GM23338 (cell line): ENCODE measurements at regions not wholly inside any gene's neighbourhood (a gene's known extent, or its start where the extent isn't known, plus 50 kb on each side); places are given as distances from the start of the nearest gene placed in this dataset.
A peak's percentile ranks its signal among the peaks of the same experiment; 100 is the strongest.

ENCODE experiments used
- ATAC-seq: fragments of 200-7000 bp; cut with Tn5 transposase; 3 replicates; pipeline ENCODE4 v1.9.1; 2020
- DNase-seq: peaks from one replicate; pipeline ENCODE4 v3.0.0-alpha.2; 2015; ENCODE audit warnings: low spot score
- H2AFZ ChIP-seq: fragments of 200-600 bp; sonication (generic); 2 replicates; pipeline ENCODE4 v1.8.0; 2016; ENCODE audit warnings: antibody characterized with exemption, mild to moderate bottlenecking, moderate library complexity
- H3F3A ChIP-seq: fragments of 200-600 bp; sonication (generic); replicated peaks from 2 replicates; pipeline ENCODE4 v1.8.0; 2017; ENCODE audit warnings: antibody characterized with exemption, mixed run types, low read depth
- H3K27ac ChIP-seq: fragments of 200-600 bp; sonication (generic); 2 replicates; pipeline ENCODE4 v1.6.1; 2016; ENCODE audit warnings: low read depth
- H3K27me3 ChIP-seq: fragments of 200-600 bp; sonication (generic); 2 replicates; pipeline ENCODE4 v1.8.0; 2016; ENCODE audit warnings: mild to moderate bottlenecking, mixed run types, moderate library complexity; ENCODE audit not compliant: insufficient read depth
- H3K36me3 ChIP-seq: fragments of 200-600 bp; sonication (generic); 2 replicates; pipeline ENCODE4 v1.8.0; 2016; ENCODE audit warnings: mild to moderate bottlenecking; ENCODE audit not compliant: insufficient read depth
- H3K4me1 ChIP-seq: fragments of 200-600 bp; sonication (generic); 2 replicates; pipeline ENCODE4 v1.8.0; 2016; ENCODE audit warnings: mild to moderate bottlenecking, moderate library complexity; ENCODE audit not compliant: insufficient read depth
- H3K4me2 ChIP-seq: fragments of 200-600 bp; sonication (generic); 2 replicates; pipeline ENCODE4 v1.7.1; 2017; ENCODE audit warnings: mixed run types
- H3K4me3 ChIP-seq: fragments of 200-600 bp; sonication (generic); 2 replicates; pipeline ENCODE4 v1.6.1; 2016; ENCODE audit warnings: mixed run types
- H3K79me2 ChIP-seq: fragments of 200-600 bp; sonication (generic); replicated peaks from 2 replicates; pipeline ENCODE4 v1.8.0; 2017; ENCODE audit warnings: mild to moderate bottlenecking; ENCODE audit not compliant: insufficient read depth
- H3K9me2 ChIP-seq: fragments of 200-600 bp; sonication (generic); 2 replicates; pipeline ENCODE4 v1.8.0; 2017; ENCODE audit not compliant: insufficient read depth
- H4K20me1 ChIP-seq: fragments of 200-600 bp; sonication (generic); replicated peaks from 2 replicates; pipeline ENCODE4 v1.8.0; 2017; ENCODE audit warnings: mild to moderate bottlenecking; ENCODE audit not compliant: insufficient read depth
- H3K27ac Mint-ChIP-seq: 2 replicates; pipeline ENCODE4 v1.8.0; 2020; ENCODE audit warnings: inconsistent platforms, mild to moderate bottlenecking, moderate library complexity, mixed read lengths
- H3K27me3 Mint-ChIP-seq: 3 replicates; pipeline ENCODE4 v1.8.0; 2022; ENCODE audit warnings: low read depth, mild to moderate bottlenecking, moderate library complexity, mixed read lengths, inconsistent platforms; ENCODE audit not compliant: insufficient read depth, poor library complexity
- H3K36me3 Mint-ChIP-seq: 3 replicates; pipeline ENCODE4 v1.8.0; 2021; ENCODE audit warnings: low read depth, mild to moderate bottlenecking, inconsistent platforms, moderate library complexity, mixed read lengths
- H3K4me1 Mint-ChIP-seq: 3 replicates; pipeline ENCODE4 v1.8.0; 2020; ENCODE audit warnings: mild to moderate bottlenecking, inconsistent platforms, mixed read lengths
- H3K4me3 Mint-ChIP-seq: 3 replicates; pipeline ENCODE4 v1.8.0; 2021; ENCODE audit warnings: moderate library complexity, mild to moderate bottlenecking, inconsistent platforms, mixed read lengths
- H3K9me3 Mint-ChIP-seq: 3 replicates; pipeline ENCODE4 v1.8.0; 2020; ENCODE audit warnings: moderate library complexity, mild to moderate bottlenecking, inconsistent platforms, mixed read lengths
- CREB1 ChIP-seq: fragments of 250-450 bp; sonication (Bioruptor Pico); IDR thresholded peaks from 2 replicates; pipeline ENCODE4 v1.5.0; 2020; ENCODE audit warnings: low read depth, mild to moderate bottlenecking, moderate library complexity
- CTCF ChIP-seq, 2 experiments: fragments of 200-600 bp in 1 of 2; sonication (generic) in 1 of 2; conservative IDR thresholded peaks; 2 replicates each; pipeline versions ENCODE4 v1.5.1 to v1.6.1; 2016 to 2017; ENCODE audit warnings: antibody characterized with exemption in 2 of 2, low read depth in 2 of 2, mild to moderate bottlenecking in 2 of 2, moderate library complexity in 1 of 2
- ETS1 ChIP-seq: IDR thresholded peaks from 2 replicates; pipeline ENCODE4 v1.6.1; 2016; ENCODE audit warnings: antibody characterized with exemption
- EZH2 ChIP-seq: fragments of 200-600 bp; sonication (generic); IDR thresholded peaks from one replicate; pipeline ENCODE4 v1.8.0; 2017; ENCODE audit warnings: antibody characterized with exemption, mild to moderate bottlenecking, low read depth; ENCODE audit not compliant: unreplicated experiment
- EZH2phosphoT487 ChIP-seq: fragments of 200-600 bp; sonication (generic); IDR thresholded peaks from one replicate; pipeline ENCODE4 v1.8.1; 2018; ENCODE audit warnings: antibody characterized with exemption; ENCODE audit not compliant: unreplicated experiment
- JUNB ChIP-seq: IDR thresholded peaks from one replicate; pipeline ENCODE4 v1.6.1; 2016; ENCODE audit warnings: antibody characterized with exemption; ENCODE audit not compliant: unreplicated experiment
- POLR2AphosphoS5 ChIP-seq: IDR thresholded peaks from 2 replicates; pipeline ENCODE4 v1.6.1; 2016; ENCODE audit warnings: antibody characterized with exemption, low read depth
- REST ChIP-seq: IDR thresholded peaks from one replicate; pipeline ENCODE4 v1.6.1; 2018; ENCODE audit warnings: antibody characterized with exemption; ENCODE audit not compliant: unreplicated experiment
- STAT1 ChIP-seq: IDR thresholded peaks from one replicate; pipeline ENCODE4 v1.6.1; 2016; ENCODE audit warnings: antibody characterized with exemption; ENCODE audit not compliant: unreplicated experiment
- ZNF114 ChIP-seq: fragments of 250-450 bp; sonication (Bioruptor Pico); IDR thresholded peaks from 2 replicates; pipeline ENCODE4 v1.5.0; 2020; ENCODE audit warnings: mild to moderate bottlenecking, moderate library complexity
- ZNF331 ChIP-seq: fragments of 250-450 bp; sonication (Bioruptor Pico); IDR thresholded peaks from 2 replicates; pipeline ENCODE4 v1.5.0; 2020; ENCODE audit warnings: low read depth, mild to moderate bottlenecking, moderate library complexity

- DNase-seq = peak; percentile 19
- no peak overlapping the region for H2AFZ ChIP-seq
Observed at GRCh38 chr13:55606045-55606665, 1534.6 kb upstream of the PRR20A start.

More at GRCh38 chr13:55606045-55606665, 1534.6 kb upstream of the PRR20A start:
- H3K4me3 Mint-ChIP-seq = no peak overlapping the region
- Histone ChIP-seq H3K27me3 (no peaks in the 10 kb centered on the region), H3K4me2 (no peak overlapping the region), H3K36me3 (no peaks in the 10 kb centered on the region), H3K79me2 (no peaks in the 10 kb centered on the region), H3F3A (no peaks in the 10 kb centered on the region), H4K20me1 (no peaks in the 10 kb centered on the region), H3K4me1 (no peaks in the 10 kb centered on the region), H3K4me3 (no peak overlapping the region), H3K9me2 (no peaks in the 10 kb centered on the region), H3K27ac (no peak overlapping the region)
- H3K27me3 Mint-ChIP-seq = no peaks in the 10 kb centered on the region
- H3K36me3 Mint-ChIP-seq = peaks cover 13% of the 10 kb centered on the region; the same call in 1 of the 3 replicates
- TF ChIP-seq JUNB (no peak), STAT1 (no peak), EZH2phosphoT487 (no peak), CREB1 (CRISPR knock-in tag) (no peak), POLR2AphosphoS5 (no peak), ZNF114 (CRISPR knock-in tag) (no peak), REST (no peak), ZNF331 (no peak), ETS1 (no peak), EZH2 (no peak), CTCF (conservative IDR thresholded peaks at IDR 0.05; ENCODE audit: low read depth in 2 of 2) (no peak)
- no peaks in the 10 kb centered on the region; the same call in 2 of the 3 replicates for H3K4me1 Mint-ChIP-seq
- peaks cover 3% of the 10 kb centered on the region; the same call in 1 of the 3 replicates for H3K9me3 Mint-ChIP-seq
- peak; percentile 72 for ATAC-seq
- no peak overlapping the region for H3K27ac Mint-ChIP-seq
